Stimulated activated CD8-positive, alpha-beta memory T cell treated with anti-CD3 and anti-CD28 coated beads, Interleukin-15, amount 100 ng/mL, for 1 hour (primary cell): ENCODE measurements at regions not wholly inside any gene's neighbourhood (a gene's known extent, or its start where the extent isn't known, plus 50 kb on each side); places are given as distances from the start of the nearest gene placed in this dataset.
"Not testable (repeated sequence)": the region's sequence is repeated elsewhere in the genome, so short reads cannot be mapped to it uniquely, and the experiment has no call there.

ENCODE experiments used
- DNase-seq: peaks from one replicate; pipeline ENCODE4 v3.0.0-alpha.2; 2020; ENCODE audit warnings: low read depth

- no peak for DNase-seq
These were observed 1257.2 kb downstream of the UQCRFS1 start for GRCh38 chr19:27955485-27956480.

- not testable (repeated sequence) for DNase-seq
These were observed 1270.3 kb downstream of the UQCRFS1 start for GRCh38 chr19:27942607-27943006.

DNA sequence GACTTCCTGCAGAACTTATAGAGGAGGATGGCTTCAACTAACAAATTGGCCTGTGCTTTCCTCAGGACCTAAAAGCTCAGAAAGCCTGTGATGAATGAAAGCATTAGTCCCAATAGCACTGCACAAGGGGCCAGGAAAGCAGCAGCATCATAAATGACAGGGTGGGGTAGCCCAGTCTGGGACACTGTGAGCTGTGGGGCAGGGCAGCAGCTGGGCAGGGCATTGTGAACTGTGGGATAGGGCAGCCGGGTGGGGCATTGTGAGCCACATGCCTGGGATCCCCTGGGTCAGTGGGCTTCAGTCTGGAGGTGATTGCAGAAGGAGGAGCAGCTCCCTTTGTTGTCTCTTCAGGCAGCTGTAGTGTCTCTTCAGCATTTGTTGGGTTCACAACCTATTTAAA, 1276.8 kb downstream of the UQCRFS1 start:
- DNase-seq: no peak

- no peak for DNase-seq
These were observed 1277.3 kb downstream of the UQCRFS1 start for GRCh38 chr19:27935669-27936068.

DNA sequence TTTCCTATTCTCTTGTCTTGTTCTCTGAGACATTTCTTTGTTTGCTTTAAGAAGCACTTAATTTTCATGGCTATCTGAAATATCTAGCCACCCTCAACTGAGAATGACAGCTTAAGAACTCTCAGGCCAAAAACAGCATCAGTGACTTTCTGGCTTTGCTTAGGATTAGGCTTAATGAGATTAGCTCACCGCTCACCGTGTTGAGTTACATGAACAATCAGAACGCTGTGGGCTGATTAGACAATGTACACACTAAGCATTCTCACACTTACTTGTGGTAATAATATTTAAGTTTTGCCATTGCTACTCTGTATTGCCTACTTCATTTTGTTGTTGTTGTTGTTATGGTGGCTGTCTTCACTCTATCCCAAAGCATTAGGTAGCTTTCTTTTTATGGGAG, 1283.6 kb downstream of the UQCRFS1 start:
- no peak for DNase-seq

DNA sequence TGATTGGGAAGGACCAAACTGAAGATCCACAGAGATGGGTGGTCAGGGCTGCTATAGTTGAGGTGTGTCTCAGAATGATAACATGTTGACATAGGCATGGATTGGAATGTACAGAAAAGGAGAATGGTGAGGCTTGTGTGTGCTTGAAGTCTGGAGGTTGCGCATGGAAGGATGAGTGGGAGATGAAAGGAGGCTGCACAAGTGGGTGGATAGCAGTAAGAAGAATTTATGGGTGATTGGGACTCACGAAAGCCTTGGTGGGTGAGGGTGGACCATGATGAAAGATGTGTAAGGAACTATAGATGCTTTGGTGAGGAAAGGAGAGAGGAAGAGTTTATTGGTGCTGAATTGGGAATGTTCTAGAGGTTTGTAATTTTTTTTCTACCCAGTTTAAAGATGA, 1287.7 kb downstream of the UQCRFS1 start:
- DNase-seq: no peak

DNA sequence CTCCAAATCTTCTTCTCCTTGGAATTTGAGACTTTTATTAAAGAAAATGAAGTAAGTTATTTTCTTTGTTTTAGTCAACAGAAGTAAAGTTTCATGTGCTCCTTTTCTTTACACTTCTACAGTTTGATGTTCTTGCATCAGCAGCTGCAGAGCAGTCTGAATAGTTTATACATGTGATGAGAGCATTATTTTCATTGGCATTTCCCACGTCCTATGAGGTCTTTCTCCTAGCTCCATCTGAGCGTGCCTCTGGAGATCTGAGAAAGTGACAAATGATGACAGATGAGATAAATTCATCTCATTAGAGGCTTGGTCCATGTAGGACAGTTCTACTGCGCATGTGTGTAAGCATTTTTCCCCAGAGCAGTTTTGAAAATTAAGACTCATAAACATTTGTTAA, 1290.0 kb downstream of the UQCRFS1 start:
- DNase-seq: no peak

DNA sequence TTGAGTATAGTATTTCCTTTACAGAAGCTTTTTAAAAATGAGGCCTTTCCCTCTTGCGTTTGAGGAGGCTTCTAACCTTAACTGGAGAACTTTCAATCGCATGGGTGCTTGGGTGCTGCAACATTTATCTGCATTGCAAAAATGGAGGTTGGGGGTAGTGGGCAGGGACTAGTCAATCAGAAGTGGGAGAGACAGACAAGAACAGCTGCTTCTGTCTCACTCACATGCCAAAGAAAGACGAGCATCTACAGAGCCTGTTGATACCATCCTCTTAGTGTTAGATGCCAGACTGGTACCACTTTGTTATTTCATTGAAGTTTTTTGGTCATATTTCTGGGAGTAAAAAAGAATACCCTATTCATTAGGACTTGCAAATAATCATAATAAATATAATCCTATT, 1292.2 kb downstream of the UQCRFS1 start:
- no peak for DNase-seq

DNA sequence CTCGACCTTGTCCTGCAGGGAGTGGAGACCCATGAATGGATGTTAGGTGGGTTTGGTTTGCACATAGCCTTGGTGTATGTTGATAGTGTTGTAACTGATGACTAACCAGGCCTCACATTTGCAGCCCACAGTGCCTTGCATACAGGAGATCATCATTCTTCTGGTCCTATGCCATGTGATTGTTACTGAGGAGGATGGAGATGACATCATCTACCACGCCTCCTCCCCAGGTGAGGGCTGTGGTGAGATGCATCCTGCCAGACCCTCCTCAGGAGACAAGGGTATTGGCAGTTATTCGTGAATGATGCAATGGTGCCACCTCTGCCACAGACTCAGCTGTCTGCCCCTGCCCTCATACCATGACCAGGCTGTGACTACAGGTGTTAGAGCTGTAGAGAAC, 1294.1 kb downstream of the UQCRFS1 start:
- DNase-seq: no peak

DNA sequence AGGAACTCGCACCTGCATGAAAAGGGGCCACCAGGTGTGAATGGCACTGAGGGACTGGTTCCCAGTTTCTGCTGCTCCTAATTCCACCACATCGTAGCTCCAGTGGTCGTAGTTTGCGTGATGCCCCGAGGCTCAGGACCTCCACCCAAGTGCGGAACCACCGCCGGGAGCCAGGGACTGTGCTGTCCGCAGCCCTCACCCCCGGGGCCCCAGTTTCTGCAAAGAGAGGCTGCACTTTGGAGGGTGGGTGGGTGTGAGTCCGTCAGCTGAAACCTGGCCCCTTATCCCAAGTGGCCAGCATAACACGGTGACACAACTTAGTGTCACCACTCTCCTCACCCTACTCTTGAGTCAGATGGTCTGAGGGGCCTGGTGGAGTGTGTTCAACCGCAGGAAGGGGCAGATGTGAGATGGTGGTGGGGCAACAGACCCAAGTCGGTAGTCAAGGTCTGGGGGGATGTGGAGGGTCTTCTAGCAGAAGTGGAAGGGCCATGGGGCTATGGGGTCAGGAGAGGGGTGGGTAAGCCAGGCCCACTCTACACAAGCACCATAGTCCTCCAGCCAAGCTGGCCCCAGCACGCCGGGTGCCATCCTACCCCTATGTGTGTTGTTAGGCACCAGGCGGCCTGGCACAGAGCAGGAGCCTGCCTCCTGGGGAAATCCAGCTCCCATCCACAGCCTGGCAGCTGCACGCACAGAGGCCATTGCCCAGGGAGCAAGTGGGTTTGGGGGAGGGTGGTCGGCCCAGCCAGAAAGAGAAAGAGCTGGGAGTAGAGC, 1301.6 kb downstream of the UQCRFS1 start:
- DNase-seq: no peak

GRCh38 chr19:27909861-27910260, 1303.1 kb downstream of the UQCRFS1 start:
- no peak for DNase-seq

DNA sequence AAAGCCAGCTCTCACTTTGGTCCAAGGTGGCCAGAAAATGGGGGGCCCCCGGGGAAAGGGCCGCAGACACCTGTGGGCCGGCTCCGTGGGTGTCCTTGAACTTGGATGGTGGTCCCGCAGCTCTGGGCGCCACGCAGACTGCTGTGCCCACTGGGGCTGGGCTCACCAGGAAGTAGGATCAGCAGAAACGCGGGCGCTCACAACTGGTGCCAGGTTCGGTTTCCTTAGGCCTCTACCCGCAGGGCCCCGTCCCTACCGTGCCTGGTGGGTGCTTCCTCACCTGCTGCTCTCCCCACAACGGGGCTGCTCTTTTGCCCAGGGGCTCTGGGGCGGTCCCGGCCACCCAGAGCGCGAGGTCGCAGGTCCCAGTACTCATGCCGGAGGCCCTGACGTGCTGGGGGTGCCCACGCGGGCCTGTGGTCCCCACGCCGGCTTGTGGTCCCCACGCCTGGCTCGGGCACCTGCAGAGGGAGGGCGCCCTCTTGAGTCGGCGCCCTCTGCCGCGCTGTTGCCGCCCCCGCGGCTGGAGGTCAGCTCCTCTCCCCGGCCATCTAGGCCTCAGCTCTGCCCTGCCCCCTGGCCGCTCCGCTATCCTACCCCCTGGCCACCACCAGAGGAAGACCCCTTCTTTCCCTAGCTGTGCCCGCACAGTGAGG, 1303.6 kb downstream of the UQCRFS1 start:
- DNase-seq: no peak

DNA sequence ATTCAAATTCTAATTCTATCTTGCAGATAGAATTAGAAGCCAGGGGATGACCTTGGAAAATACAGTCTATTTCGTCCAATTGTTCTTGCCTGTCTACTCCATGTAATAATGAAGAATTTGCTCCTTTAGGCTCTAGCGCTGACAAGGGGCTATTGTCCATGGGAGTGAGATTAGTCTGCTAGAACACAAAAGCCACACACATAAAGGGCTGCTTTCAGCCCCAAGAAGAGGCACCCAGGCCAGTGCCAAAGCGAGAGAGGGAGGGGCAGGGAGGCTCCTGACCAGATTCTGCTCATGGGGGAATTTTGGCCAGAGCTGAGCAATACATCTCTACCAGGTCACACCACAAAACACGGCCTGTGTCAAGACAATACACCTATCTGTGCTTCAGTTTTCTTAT, 1306.9 kb downstream of the UQCRFS1 start:
- DNase-seq: no peak

DNA sequence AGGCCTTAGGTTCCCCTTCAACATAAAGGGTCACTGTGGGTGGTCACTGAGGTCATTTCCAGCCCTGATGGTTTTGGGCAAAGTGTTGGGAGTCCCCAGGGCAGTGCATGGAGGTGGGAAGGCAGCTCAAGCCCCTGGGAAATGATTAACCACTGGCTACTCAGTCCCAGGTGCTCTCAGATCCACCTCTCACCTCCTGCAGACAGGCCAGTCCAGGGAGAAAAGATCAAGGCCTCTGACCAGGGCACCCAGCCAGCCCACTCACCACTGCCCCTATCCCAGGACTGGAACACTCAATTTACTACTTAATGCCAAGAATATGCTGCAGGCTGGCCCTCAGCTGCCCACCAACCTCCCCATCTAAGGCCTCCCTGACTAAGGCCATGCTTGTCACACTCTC, 1307.9 kb downstream of the UQCRFS1 start:
- DNase-seq: no peak

DNA sequence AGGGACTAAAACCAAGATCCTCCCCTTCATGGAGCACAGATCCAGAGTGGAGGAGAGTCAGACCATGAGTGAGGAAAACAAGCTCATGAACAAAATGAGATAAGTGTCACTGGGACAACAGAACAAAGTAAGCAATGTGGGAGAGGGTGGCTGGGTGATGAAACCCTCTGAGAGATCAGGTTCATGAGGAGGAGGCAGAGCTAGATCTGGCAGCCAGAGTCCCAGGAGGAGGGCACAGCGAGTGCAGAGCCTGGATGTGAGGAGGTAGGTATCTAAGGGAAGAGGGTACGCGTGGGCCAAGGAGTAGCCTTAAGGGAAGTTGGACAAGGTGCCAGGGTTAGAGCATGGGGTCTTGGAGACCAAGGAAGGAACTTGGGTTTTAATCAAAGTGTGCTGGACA, 1311.9 kb downstream of the UQCRFS1 start:
- no peak for DNase-seq

DNA sequence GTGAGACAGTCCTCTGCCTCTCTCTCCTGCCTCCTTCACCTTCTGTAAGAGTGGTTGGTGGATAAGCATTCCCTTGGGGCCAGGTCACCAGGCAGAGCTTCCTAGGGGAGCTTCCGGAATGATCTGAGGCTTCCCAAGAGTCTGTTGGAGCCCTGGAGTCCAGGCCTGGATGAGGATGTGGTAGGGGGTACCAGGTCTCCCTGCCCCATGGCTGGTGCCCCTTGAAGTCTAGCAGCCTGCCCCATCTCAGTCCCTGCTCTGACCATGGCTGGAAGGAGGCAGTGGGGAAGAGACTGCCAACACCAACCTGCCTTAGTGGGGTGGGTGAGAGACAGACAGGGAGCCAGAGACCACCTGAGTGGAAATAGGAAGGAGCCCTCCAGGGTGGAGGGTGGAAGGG, 1316.9 kb downstream of the UQCRFS1 start:
- no peak for DNase-seq

GRCh38 chr19:27894906-27895754, 1317.8 kb downstream of the UQCRFS1 start:
- DNase-seq: no peak

- no peak for DNase-seq
These were observed 1320.5 kb downstream of the UQCRFS1 start for GRCh38 chr19:27892500-27892899.

- DNase-seq: no peak
These were observed 1321.5 kb downstream of the UQCRFS1 start for GRCh38 chr19:27891411-27891810.

DNA sequence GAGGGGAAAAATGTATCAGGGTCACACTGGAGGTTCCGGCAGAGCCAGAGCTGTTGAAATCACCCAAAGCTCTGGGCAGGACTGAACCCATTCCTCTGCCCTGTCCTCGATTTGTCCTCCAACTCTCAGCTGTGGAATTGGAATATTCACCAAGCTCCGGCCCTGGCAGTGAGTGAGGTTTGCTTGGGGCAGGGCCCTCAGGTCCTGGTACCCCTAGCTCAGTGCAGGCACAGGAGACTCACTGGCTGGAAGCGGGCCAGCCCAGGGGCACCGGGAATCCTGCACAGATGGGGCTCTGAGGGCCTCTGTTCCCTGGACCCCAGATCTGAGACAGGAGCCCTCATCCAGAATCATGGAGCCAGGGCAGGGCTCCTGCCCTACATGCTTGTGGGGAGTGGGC, 1322.3 kb downstream of the UQCRFS1 start:
- DNase-seq: no peak

GRCh38 chr19:27890206-27890605, 1322.7 kb downstream of the UQCRFS1 start:
- DNase-seq: no peak

DNA sequence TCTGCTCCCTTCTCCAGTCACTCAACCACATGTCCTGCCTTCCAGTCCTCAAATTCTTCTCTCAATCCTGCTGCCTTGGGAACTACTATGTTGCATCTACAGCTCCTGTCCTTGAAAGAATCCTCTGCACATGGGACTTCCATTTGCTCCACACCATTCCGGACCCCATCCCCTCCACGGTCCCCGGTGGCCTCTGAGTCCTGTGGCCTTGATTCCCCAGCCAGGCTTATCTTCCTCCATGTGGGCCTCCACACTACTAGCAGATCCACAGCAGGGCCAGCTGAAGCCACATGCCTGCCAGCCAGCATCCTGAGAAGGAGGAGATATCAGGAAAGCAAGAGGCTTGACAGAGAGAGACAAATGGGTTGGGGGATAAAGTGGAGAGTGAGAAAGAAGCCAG, 1323.8 kb downstream of the UQCRFS1 start:
- DNase-seq: no peak
